HCT116 (cell line): ENCODE measurements at regions not wholly inside any gene's neighbourhood (a gene's known extent, or its start where the extent isn't known, plus 50 kb on each side); places are given as distances from the start of the nearest gene placed in this dataset.

Source experiments
- ATAC-seq: fragments of 200-7000 bp; cut with Tn5 transposase; 2 replicates; pipeline ENCODE4 v1.9.1; 2020; ENCODE audit warnings: mild to moderate bottlenecking, moderate library complexity
- BruUV-seq: library from RNA; stranded (reverse); fragments of 400-500 nt; replicated peaks from 2 replicates; lab custom pipeline; 2021; lab: Mats Ljungman, UMichigan
- CTCF ChIA-PET: fragments of 300-600 bp; sonication (Branson Sonifier 250); formaldehyde crosslinking; loops from one replicate; lab custom pipeline; 2021; ENCODE audit warnings: antibody characterized with exemption; lab: Charles Lee
- POLR2A ChIA-PET: fragments of 300-600, 350-600 bp; sonication (Branson Sonifier 250); formaldehyde crosslinking; loops from one replicate; lab custom pipeline; 2021; ENCODE audit warnings: antibody characterized with exemption; lab: Charles Lee
- RAD21 ChIA-PET, 2 experiments: fragments of 300-600 bp; sonication (Branson Sonifier 250); formaldehyde crosslinking; loops; one replicate each; lab custom pipeline; 2023; ENCODE audit warnings: low total read pairs in 2 of 2; ENCODE audit not compliant: uncharacterized antibody in 2 of 2, unreplicated experiment in 2 of 2, low non-redundant PET in 1 of 2; lab: Charles Lee
- DNase-seq: peaks from one replicate; pipeline ENCODE4 v3.0.0-alpha.2; 2010; ENCODE audit warnings: low read depth, low spot score
- H2AFZ ChIP-seq: fragments of 200-600 bp; shearing (Covaris generic), sonication (generic); 2 replicates; pipeline ENCODE4 v1.6.1; 2017; ENCODE audit warnings: low read depth, mixed run types, mixed read lengths, antibody characterized with exemption, low read length; ENCODE audit not compliant: poor library complexity, severe bottlenecking
- H3K27ac ChIP-seq: 2 replicates; pipeline ENCODE4 v1.5.1; 2012; ENCODE audit warnings: low read depth, low read length
- H3K27me3 ChIP-seq: fragments of 200-600 bp; sonication (generic); 2 replicates; pipeline ENCODE4 v1.6.1; 2016; ENCODE audit warnings: mixed run types, low read length, mixed read lengths; ENCODE audit not compliant: insufficient read depth
- H3K36me3 ChIP-seq, 2 experiments: fragments of 200-500 bp in 1 of 2; fragments of 200-600 bp in 1 of 2; sonication (Bioruptor generic) in 1 of 2; sonication (generic) in 1 of 2; 2 replicates each; pipeline versions ENCODE4 v1.5.1 to v1.6.1; 2014 to 2016; ENCODE audit warnings: low read length in 2 of 2, inconsistent platforms in 1 of 2, mixed read lengths in 1 of 2, mixed run types in 1 of 2; ENCODE audit not compliant: insufficient read depth in 2 of 2, control insufficient read depth in 1 of 2
- H3K4me1 ChIP-seq, 2 experiments: fragments of 200-600 bp in 1 of 2; sonication (generic) in 1 of 2; 2 replicates each; pipeline versions ENCODE4 v1.5.1 to v1.6.1; 2012 to 2017; ENCODE audit warnings: low read length in 2 of 2, inconsistent platforms in 1 of 2, mild to moderate bottlenecking in 1 of 2, mixed read lengths in 1 of 2, mixed run types in 1 of 2, moderate library complexity in 1 of 2; ENCODE audit not compliant: insufficient read depth in 2 of 2, control insufficient read depth in 1 of 2
- H3K4me2 ChIP-seq: fragments of 200-600 bp; sonication (generic); 2 replicates; pipeline ENCODE4 v1.6.1; 2017; ENCODE audit warnings: mixed run types, low read length, mixed read lengths
- H3K4me3 ChIP-seq, 2 experiments: fragments of 200-600 bp in 1 of 2; sonication (generic) in 1 of 2; replicated peaks in 1 of 2; 2 replicates each; pipeline ENCODE4 v1.5.1; 2011 to 2016; ENCODE audit warnings: low read length in 2 of 2, control low read depth in 1 of 2, low read depth in 1 of 2, mild to moderate bottlenecking in 1 of 2, mixed read lengths in 1 of 2, mixed run types in 1 of 2
- H3K79me2 ChIP-seq: fragments of 200-600 bp; sonication (generic); 2 replicates; pipeline ENCODE4 v1.6.1; 2017; ENCODE audit warnings: mild to moderate bottlenecking, mixed run types, low read length, moderate library complexity, mixed read lengths; ENCODE audit not compliant: insufficient read depth
- H3K9ac ChIP-seq: fragments of 200-600 bp; sonication (generic); 2 replicates; pipeline ENCODE4 v1.6.1; 2016; ENCODE audit warnings: low read length, mixed read lengths
- H3K9me2 ChIP-seq: fragments of 200-600 bp; sonication (generic), shearing (Covaris generic); 2 replicates; pipeline ENCODE4 v1.6.1; 2017; ENCODE audit warnings: mixed run types, mild to moderate bottlenecking, moderate library complexity; ENCODE audit not compliant: insufficient read depth
- H3K9me3 ChIP-seq, 2 experiments: fragments of 200-500 bp in 1 of 2; fragments of 200-600 bp in 1 of 2; sonication (Bioruptor generic) in 1 of 2; sonication (generic) in 1 of 2; 2 replicates each; pipeline ENCODE4 v1.6.1; 2014 to 2017; ENCODE audit warnings: low read length in 2 of 2, mixed read lengths in 2 of 2, inconsistent platforms in 1 of 2, low read depth in 1 of 2, mild to moderate bottlenecking in 1 of 2, mixed run types in 1 of 2, moderate library complexity in 1 of 2; ENCODE audit not compliant: control insufficient read depth in 1 of 2, insufficient read depth in 1 of 2
- H4K20me1 ChIP-seq: fragments of 200-600 bp; sonication (generic), shearing (Covaris generic); 2 replicates; pipeline ENCODE4 v1.6.1; 2017; ENCODE audit warnings: mixed run types, mild to moderate bottlenecking, moderate library complexity; ENCODE audit not compliant: insufficient read depth
- CBX3 ChIP-seq: IDR thresholded peaks from 2 replicates; pipeline ENCODE4 v1.6.1; 2012; ENCODE audit warnings: low read depth
- CEBPB ChIP-seq: IDR thresholded peaks from 2 replicates; pipeline ENCODE4 v1.6.1; 2012; ENCODE audit warnings: low read depth
- EGR1 ChIP-seq: IDR thresholded peaks from 2 replicates; pipeline ENCODE4 v1.6.1; 2012; ENCODE audit warnings: low read depth
- ELF1 ChIP-seq: IDR thresholded peaks from 2 replicates; pipeline ENCODE4 v1.6.1; 2012; ENCODE audit warnings: low read depth, borderline replicate concordance
- EZH2 ChIP-seq: fragments of 200-600 bp; sonication (generic); IDR thresholded peaks from 2 replicates; pipeline ENCODE4 v1.6.1; 2017; ENCODE audit warnings: antibody characterized with exemption, mixed run types
- EZH2phosphoT487 ChIP-seq: fragments of 200-600 bp; IDR thresholded peaks from 2 replicates; pipeline ENCODE4 v1.6.1; 2018; ENCODE audit warnings: antibody characterized with exemption, borderline replicate concordance
- FOSL1 ChIP-seq: IDR thresholded peaks from 2 replicates; pipeline ENCODE4 v1.6.1; 2012; ENCODE audit warnings: low read depth
- JUND ChIP-seq: IDR thresholded peaks from 2 replicates; pipeline ENCODE4 v1.6.1; 2012
- POLR2A ChIP-seq: IDR thresholded peaks from 2 replicates; pipeline ENCODE4 v1.7.0; 2011; ENCODE audit warnings: borderline replicate concordance; ENCODE audit not compliant: insufficient read depth, insufficient read length; ENCODE audit errors: extremely low read depth
- RAD21 ChIP-seq: IDR thresholded peaks from 2 replicates; pipeline ENCODE4 v1.6.1; 2012; ENCODE audit warnings: low read depth, mild to moderate bottlenecking
- SRF ChIP-seq: IDR thresholded peaks from 2 replicates; pipeline ENCODE4 v1.6.1; 2012; ENCODE audit warnings: low read depth
- YY1 ChIP-seq: IDR thresholded peaks from 2 replicates; pipeline ENCODE4 v1.6.1; 2011; ENCODE audit warnings: low read length, low read depth, moderate library complexity, mild to moderate bottlenecking; ENCODE audit not compliant: insufficient replicate concordance; ENCODE audit errors: extremely low read depth
- ZFX ChIP-seq: fragments of 450-650 bp; IDR thresholded peaks from 2 replicates; pipeline ENCODE4 v1.6.1; 2017
- ZNF274 ChIP-seq: fragments of 200-500 bp; sonication (Bioruptor generic); IDR thresholded peaks from 2 replicates; pipeline ENCODE4 v1.6.1; 2014; ENCODE audit warnings: mild to moderate bottlenecking, low read depth, low read length, inconsistent platforms
- intact Hi-C: fragments of 100-400 bp; cut with micrococcal nuclease; formaldehyde crosslinking; loops from 2 replicates; pipeline ENCODE4 v1.10.0; 2022
- TF ChIP-seq, protein P1 (sequence below): IDR thresholded peaks from 2 replicates; pipeline ENCODE4 v1.6.1; 2012
- TF ChIP-seq, protein P2 (sequence below), 3 experiments: fragments of 200-600 bp in 1 of 3; sonication (generic) in 1 of 3; IDR thresholded peaks in 2 of 3; conservative IDR thresholded peaks in 1 of 3; 2 replicates each; pipeline ENCODE4 v1.5.1; 2012 to 2017; ENCODE audit warnings: low read depth in 2 of 3, low read length in 2 of 3, antibody characterized with exemption in 1 of 3, borderline replicate concordance in 1 of 3, control low read depth in 1 of 3, mild to moderate bottlenecking in 1 of 3, mixed read lengths in 1 of 3, mixed run types in 1 of 3, moderate library complexity in 1 of 3; ENCODE audit not compliant: insufficient read depth in 1 of 3
- TF ChIP-seq, protein P3 (sequence below): IDR thresholded peaks from 2 replicates; pipeline ENCODE4 v1.6.1; 2011; ENCODE audit warnings: mild to moderate bottlenecking, low read length, moderate library complexity; ENCODE audit not compliant: insufficient replicate concordance; ENCODE audit errors: extremely low read depth
- TF ChIP-seq, protein P4 (sequence below): IDR thresholded peaks from 2 replicates; pipeline ENCODE4 v1.6.1; 2012; ENCODE audit warnings: low read depth
- TF ChIP-seq, protein P5 (sequence below): IDR thresholded peaks from 2 replicates; pipeline ENCODE4 v1.6.1; 2012

DNA sequence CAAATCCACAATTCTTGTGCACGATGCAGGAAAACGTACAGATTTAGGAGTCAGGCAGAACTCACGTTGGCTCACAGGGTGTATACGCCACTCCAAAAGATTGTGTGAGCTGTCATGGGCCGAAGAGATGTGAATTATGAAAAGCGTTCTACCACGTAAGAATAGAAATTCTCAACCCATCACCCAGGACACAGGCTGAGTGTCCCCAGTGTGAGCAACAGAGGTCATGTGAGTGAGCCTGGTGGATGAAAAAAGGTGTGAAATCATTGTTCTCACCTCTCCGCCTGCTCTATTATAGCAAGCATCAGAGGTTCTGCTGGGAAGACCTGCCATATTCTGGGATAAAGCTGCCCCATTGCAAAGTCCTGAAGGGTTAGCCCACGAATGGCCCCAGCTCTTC, 235.0 kb downstream of the MN1 start:
- CTCF ChIA-PET = no interaction called here
- BruUV-seq = no TSS peak
- H3K4me1 ChIP-seq = no peaks in the 10 kb centered on the region

More for the DNA sequence above, 235.0 kb downstream of the MN1 start:
- Histone ChIP-seq H3K4me2 (no peak overlapping the region), H3K27me3 (peaks cover 31% of the 10 kb centered on the region; the same call in 1 of the 2 replicates), H3K9me3 (no peaks in the 10 kb centered on the region), H3K9me2 (no peaks in the 10 kb centered on the region), H3K27ac (no peak overlapping the region), H4K20me1 (no peaks in the 10 kb centered on the region), H3K36me3 (no peaks in the 10 kb centered on the region), H3K4me3 (no peak overlapping the region), H2AFZ (no peak overlapping the region), H3K9ac (no peak overlapping the region), H3K79me2 (no peaks in the 10 kb centered on the region)
- ATAC-seq = no peak
- intact Hi-C loops = no loop called here
- ChIA-PET RAD21 (no interaction called here), POLR2A (interaction anchor here (1.1 kb wide), 1 partner anchor 10 kb away, joined by 3 read pairs; no protein-coding TSS in a partner anchor)
- TF ChIP-seq FOSL1 = no peak
- no peak for TF ChIP-seq EZH2
- TF ChIP-seq SRF = no peak
- TF ChIP-seq EGR1 = no peak
- TF ChIP-seq CBX3 = no peak
- TF ChIP-seq, protein P1, sequence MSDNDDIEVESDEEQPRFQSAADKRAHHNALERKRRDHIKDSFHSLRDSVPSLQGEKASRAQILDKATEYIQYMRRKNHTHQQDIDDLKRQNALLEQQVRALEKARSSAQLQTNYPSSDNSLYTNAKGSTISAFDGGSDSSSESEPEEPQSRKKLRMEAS = no peak
- TF ChIP-seq RAD21 = no peak
- TF ChIP-seq, protein P2, sequence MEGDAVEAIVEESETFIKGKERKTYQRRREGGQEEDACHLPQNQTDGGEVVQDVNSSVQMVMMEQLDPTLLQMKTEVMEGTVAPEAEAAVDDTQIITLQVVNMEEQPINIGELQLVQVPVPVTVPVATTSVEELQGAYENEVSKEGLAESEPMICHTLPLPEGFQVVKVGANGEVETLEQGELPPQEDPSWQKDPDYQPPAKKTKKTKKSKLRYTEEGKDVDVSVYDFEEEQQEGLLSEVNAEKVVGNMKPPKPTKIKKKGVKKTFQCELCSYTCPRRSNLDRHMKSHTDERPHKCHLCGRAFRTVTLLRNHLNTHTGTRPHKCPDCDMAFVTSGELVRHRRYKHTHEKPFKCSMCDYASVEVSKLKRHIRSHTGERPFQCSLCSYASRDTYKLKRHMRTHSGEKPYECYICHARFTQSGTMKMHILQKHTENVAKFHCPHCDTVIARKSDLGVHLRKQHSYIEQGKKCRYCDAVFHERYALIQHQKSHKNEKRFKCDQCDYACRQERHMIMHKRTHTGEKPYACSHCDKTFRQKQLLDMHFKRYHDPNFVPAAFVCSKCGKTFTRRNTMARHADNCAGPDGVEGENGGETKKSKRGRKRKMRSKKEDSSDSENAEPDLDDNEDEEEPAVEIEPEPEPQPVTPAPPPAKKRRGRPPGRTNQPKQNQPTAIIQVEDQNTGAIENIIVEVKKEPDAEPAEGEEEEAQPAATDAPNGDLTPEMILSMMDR (IDR thresholded peaks at IDR 0.05 in 2 of 3, conservative IDR thresholded peaks at IDR 0.05 in 1 of 3; ENCODE audit: borderline replicate concordance in 1 of 3, insufficient read depth in 1 of 3, low read depth in 2 of 3, low read length in 2 of 3) = no peak
- TF ChIP-seq CEBPB = no peak
- TF ChIP-seq, protein P3, sequence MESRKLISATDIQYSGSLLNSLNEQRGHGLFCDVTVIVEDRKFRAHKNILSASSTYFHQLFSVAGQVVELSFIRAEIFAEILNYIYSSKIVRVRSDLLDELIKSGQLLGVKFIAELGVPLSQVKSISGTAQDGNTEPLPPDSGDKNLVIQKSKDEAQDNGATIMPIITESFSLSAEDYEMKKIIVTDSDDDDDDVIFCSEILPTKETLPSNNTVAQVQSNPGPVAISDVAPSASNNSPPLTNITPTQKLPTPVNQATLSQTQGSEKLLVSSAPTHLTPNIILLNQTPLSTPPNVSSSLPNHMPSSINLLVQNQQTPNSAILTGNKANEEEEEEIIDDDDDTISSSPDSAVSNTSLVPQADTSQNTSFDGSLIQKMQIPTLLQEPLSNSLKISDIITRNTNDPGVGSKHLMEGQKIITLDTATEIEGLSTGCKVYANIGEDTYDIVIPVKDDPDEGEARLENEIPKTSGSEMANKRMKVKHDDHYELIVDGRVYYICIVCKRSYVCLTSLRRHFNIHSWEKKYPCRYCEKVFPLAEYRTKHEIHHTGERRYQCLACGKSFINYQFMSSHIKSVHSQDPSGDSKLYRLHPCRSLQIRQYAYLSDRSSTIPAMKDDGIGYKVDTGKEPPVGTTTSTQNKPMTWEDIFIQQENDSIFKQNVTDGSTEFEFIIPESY = no peak
- TF ChIP-seq, protein P4, sequence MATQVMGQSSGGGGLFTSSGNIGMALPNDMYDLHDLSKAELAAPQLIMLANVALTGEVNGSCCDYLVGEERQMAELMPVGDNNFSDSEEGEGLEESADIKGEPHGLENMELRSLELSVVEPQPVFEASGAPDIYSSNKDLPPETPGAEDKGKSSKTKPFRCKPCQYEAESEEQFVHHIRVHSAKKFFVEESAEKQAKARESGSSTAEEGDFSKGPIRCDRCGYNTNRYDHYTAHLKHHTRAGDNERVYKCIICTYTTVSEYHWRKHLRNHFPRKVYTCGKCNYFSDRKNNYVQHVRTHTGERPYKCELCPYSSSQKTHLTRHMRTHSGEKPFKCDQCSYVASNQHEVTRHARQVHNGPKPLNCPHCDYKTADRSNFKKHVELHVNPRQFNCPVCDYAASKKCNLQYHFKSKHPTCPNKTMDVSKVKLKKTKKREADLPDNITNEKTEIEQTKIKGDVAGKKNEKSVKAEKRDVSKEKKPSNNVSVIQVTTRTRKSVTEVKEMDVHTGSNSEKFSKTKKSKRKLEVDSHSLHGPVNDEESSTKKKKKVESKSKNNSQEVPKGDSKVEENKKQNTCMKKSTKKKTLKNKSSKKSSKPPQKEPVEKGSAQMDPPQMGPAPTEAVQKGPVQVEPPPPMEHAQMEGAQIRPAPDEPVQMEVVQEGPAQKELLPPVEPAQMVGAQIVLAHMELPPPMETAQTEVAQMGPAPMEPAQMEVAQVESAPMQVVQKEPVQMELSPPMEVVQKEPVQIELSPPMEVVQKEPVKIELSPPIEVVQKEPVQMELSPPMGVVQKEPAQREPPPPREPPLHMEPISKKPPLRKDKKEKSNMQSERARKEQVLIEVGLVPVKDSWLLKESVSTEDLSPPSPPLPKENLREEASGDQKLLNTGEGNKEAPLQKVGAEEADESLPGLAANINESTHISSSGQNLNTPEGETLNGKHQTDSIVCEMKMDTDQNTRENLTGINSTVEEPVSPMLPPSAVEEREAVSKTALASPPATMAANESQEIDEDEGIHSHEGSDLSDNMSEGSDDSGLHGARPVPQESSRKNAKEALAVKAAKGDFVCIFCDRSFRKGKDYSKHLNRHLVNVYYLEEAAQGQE = no peak
- TF ChIP-seq JUND = no peak
- no peak for TF ChIP-seq POLR2A
- no peak for TF ChIP-seq EZH2phosphoT487
- TF ChIP-seq, protein P5, sequence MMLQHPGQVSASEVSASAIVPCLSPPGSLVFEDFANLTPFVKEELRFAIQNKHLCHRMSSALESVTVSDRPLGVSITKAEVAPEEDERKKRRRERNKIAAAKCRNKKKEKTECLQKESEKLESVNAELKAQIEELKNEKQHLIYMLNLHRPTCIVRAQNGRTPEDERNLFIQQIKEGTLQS = no peak
- no peak for TF ChIP-seq ELF1
- TF ChIP-seq YY1 = no peak
- no peak for TF ChIP-seq ZFX
- TF ChIP-seq ZNF274 = no peak
- no peak for DNase-seq
